CD4-positive, CD25-positive, alpha-beta regulatory T cell (primary cell): ENCODE measurements at regions not wholly inside any gene's neighbourhood (a gene's known extent, or its start where the extent isn't known, plus 50 kb on each side); places are given as distances from the start of the nearest gene placed in this dataset.

Source experiments
- ATAC-seq, 2 donors: fragments of 150-1000 bp; cut with Tn5 transposase; one replicate each; pipeline ENCODE4 v1.10.0; 2021; ENCODE audit warnings: low read depth in 2 of 2, moderate number of reproducible peaks in 2 of 2, moderate library complexity in 1 of 2
- DNase-seq, 3 donors: peaks; one replicate each; pipeline versions ENCODE4 v3.0.0 to v3.0.0-alpha.2; 2012 to 2022; ENCODE audit warnings: mixed read lengths in 1 of 3
- H3K27ac ChIP-seq: one replicate; pipeline ENCODE4 v1.7.0; 2013; ENCODE audit warnings: mild to moderate bottlenecking, low read length; ENCODE audit not compliant: insufficient read depth, poor library complexity, severe bottlenecking
- H3K27me3 ChIP-seq: one replicate; pipeline ENCODE4 v1.7.0; 2013; ENCODE audit warnings: low read length; ENCODE audit not compliant: control insufficient read depth, insufficient read depth
- H3K36me3 ChIP-seq: one replicate; pipeline ENCODE4 v1.7.0; 2013; ENCODE audit warnings: mild to moderate bottlenecking, low read length, moderate library complexity; ENCODE audit not compliant: control insufficient read depth, insufficient read depth
- H3K4me1 ChIP-seq: 2 replicates; pipeline ENCODE4 v1.7.0; 2013; ENCODE audit warnings: mild to moderate bottlenecking, low read length; ENCODE audit not compliant: insufficient read depth, control insufficient read depth, poor library complexity, severe bottlenecking
- H3K4me3 ChIP-seq: one replicate; pipeline ENCODE4 v1.7.0; 2013; ENCODE audit warnings: low read depth, mild to moderate bottlenecking, low read length, moderate library complexity
- H3K9me3 ChIP-seq, 2 experiments: 1 replicate in 1 of 2; 2 replicates in 1 of 2; pipeline ENCODE4 v1.7.0; 2013; ENCODE audit warnings: low read length in 2 of 2, mild to moderate bottlenecking in 1 of 2, moderate library complexity in 1 of 2; ENCODE audit not compliant: control insufficient read depth in 2 of 2
- H3K27ac Mint-ChIP-seq, 3 donors: one replicate each; pipeline ENCODE4 v1.8.0; 2020 to 2022; ENCODE audit warnings: mild to moderate bottlenecking in 3 of 3, mixed read lengths in 3 of 3, moderate library complexity in 2 of 3
- H3K27me3 Mint-ChIP-seq: one replicate; pipeline ENCODE4 v1.8.0; 2022; ENCODE audit warnings: mild to moderate bottlenecking, mixed read lengths
- H3K36me3 Mint-ChIP-seq: one replicate; pipeline ENCODE4 v1.8.0; 2020; ENCODE audit warnings: mixed read lengths
- H3K4me1 Mint-ChIP-seq, 4 donors: one replicate each; pipeline ENCODE4 v1.8.0; 2020 to 2022; ENCODE audit warnings: mixed read lengths in 4 of 4, mild to moderate bottlenecking in 1 of 4
- H3K4me3 Mint-ChIP-seq, 4 donors: one replicate each; pipeline ENCODE4 v1.8.0; 2020 to 2022; ENCODE audit warnings: mild to moderate bottlenecking in 4 of 4, mixed read lengths in 4 of 4, moderate library complexity in 3 of 4
- H3K9me3 Mint-ChIP-seq, 7 donors: one replicate each; pipeline ENCODE4 v1.8.0; 2020 to 2022; ENCODE audit warnings: mixed read lengths in 7 of 7, mild to moderate bottlenecking in 3 of 7, moderate library complexity in 2 of 7

GRCh38 chr22:27237080-27237741 lies 564.3 kb downstream of the MN1 start:
- Histone ChIP-seq H3K27me3 (no peaks in the 10 kb centered on the region), H3K4me3 (no peak overlapping the region), H3K36me3 (no peaks in the 10 kb centered on the region), H3K27ac (no peak overlapping the region), H3K4me1 (no peaks in the 10 kb centered on the region), H3K9me3 (no peaks in the 10 kb centered on the region)
- Mint-ChIP-seq H3K4me3 (no peak overlapping the region), H3K27ac (no peak overlapping the region), H3K36me3 (no peaks in the 10 kb centered on the region), H3K4me1 (no peaks in the 10 kb centered on the region), H3K27me3 (peaks cover 4% of the 10 kb centered on the region), H3K9me3 (peaks cover 0 to 2% (median 0%) of the 10 kb centered on the region in 7 donors)
- ATAC-seq, result no peak
- no peak for DNase-seq

- Histone ChIP-seq H3K36me3 (no peaks in the 10 kb centered on the region), H3K4me1 (no peaks in the 10 kb centered on the region), H3K9me3 (no peaks in the 10 kb centered on the region), H3K27ac (no peak overlapping the region), H3K27me3 (no peaks in the 10 kb centered on the region), H3K4me3 (no peak overlapping the region)
- Mint-ChIP-seq H3K9me3 (no peaks in the 10 kb centered on the region), H3K27me3 (peaks cover 4% of the 10 kb centered on the region), H3K36me3 (no peaks in the 10 kb centered on the region), H3K27ac (no peak overlapping the region), H3K4me3 (no peak overlapping the region), H3K4me1 (no peaks in the 10 kb centered on the region)
- no peak for DNase-seq
- ATAC-seq, result no peak
These were observed 562.5 kb downstream of the MN1 start for GRCh38 chr22:27238935-27239510.

DNA sequence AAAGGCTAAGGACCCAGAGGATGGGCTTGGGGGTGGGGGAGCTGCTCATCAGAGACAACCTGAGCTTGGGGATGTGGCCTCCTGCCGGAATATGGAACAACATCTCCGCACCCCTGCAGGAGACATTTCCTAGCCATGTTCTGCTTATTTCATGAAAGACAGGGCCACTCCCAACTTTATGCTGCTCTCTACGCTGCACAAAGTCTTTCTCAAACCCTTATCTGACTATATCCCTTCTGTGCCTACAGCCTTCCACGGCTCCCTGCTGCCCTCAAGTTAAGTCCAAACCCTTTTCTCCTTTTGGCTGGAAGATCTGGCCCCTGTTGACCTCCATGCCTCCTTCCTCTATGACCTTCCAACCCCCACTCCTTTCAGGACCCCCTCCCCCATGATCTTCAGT lies 562.0 kb downstream of the MN1 start:
- Mint-ChIP-seq H3K27ac (no peak overlapping the region), H3K36me3 (no peaks in the 10 kb centered on the region), H3K4me3 (no peak overlapping the region), H3K27me3 (peaks cover 4% of the 10 kb centered on the region), H3K4me1 (no peaks in the 10 kb centered on the region), H3K9me3 (no peaks in the 10 kb centered on the region)
- ATAC-seq, result no peak
- Histone ChIP-seq H3K36me3 (no peaks in the 10 kb centered on the region), H3K4me3 (no peak overlapping the region), H3K4me1 (no peaks in the 10 kb centered on the region), H3K9me3 (no peaks in the 10 kb centered on the region), H3K27ac (no peak overlapping the region), H3K27me3 (no peaks in the 10 kb centered on the region)
- no peak for DNase-seq

DNA sequence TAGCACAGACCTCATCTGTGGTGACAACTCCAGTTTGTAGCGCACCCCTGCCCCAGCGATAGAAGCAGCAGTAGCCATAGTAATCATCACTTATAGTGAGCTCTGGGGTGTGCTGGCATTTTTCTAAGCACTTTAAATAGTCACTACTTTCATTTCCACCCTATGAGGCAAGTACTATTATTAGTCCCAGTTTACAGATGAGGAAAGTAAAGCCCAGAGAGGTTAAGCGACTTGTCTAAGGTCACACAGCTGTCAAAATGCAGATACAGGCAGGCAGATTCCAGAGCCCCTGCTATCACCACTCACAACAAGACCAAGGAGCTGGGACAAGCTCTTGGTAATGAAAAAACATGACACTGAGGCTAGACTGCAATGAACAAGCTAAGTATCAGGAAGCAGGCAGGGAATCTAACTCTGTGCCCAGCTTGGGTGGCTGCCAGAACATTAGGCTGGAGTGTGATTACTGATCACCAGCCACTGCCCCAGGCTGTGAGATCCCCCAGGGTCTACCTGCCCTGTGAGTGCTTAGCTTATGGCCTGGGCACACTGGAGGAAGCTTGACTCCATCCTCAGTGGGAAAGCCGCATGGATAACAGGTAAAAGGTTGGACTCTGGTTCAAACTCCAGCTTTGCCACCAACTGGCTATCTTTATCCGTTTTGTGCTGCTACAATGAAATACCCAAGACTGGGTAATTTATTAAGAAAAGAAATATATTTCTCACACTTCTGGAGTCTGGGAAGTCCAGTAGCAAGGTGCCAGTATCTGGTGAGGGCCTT lies 561.1 kb downstream of the MN1 start:
- Histone ChIP-seq H3K4me1 (no peaks in the 10 kb centered on the region), H3K36me3 (no peaks in the 10 kb centered on the region), H3K4me3 (no peak overlapping the region), H3K27me3 (no peaks in the 10 kb centered on the region), H3K27ac (no peak overlapping the region), H3K9me3 (no peaks in the 10 kb centered on the region)
- Mint-ChIP-seq H3K4me1 (no peaks in the 10 kb centered on the region), H3K36me3 (no peaks in the 10 kb centered on the region), H3K9me3 (no peaks in the 10 kb centered on the region), H3K4me3 (no peak overlapping the region), H3K27ac (no peak overlapping the region), H3K27me3 (peaks cover 4% of the 10 kb centered on the region)
- DNase-seq (no peak), ATAC-seq (no peak)

DNA sequence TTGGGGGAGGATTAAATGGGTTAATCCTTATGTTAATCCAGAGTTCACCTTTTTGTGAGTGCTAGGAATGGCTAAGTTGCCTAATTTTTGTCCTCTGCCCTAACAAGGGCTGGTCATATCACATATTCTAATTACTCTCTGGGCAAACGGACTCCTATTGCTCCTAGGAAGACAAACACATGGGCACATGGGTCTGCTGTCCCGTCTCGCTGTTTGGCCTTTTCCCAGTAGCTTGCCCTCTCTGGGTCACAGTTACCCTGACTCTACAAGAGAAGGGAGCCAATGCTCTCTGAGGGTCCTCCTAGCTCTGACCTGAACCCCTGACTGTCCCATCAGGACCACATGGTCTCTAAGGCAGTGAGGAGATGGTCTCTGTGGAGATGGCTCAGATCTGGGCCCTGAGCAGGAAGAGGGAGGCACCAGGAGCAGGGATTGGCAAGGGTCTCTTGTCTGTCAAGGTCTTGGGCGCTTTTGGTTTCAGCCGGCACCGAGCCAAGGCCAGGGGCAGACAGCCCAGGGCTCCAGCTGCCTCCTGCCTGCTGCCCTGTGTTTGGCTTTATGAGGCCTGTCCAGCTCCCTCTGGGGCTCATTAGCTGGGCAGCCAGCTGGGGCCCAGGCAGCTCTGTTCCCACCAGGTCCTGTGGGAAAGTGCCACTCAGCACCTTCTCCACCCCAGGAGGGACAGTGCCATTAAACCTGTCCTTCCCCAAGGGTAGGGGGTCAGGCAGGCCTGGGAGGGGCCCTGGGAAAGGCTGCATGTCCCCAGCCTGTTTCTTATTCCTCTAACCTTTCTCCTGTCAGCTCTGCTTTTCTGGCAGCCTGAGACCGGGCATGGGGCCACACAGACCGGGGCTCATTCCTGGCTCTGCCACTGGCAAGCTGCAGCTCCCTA lies 559.9 kb downstream of the MN1 start:
- H3K4me1 ChIP-seq, result no peaks in the 10 kb centered on the region
- H3K4me3 ChIP-seq, result no peak overlapping the region
- H3K27ac Mint-ChIP-seq, result no peak overlapping the region
- ATAC-seq (no peak), DNase-seq (no peak)
- H3K27me3 Mint-ChIP-seq, result peaks cover 8% of the 10 kb centered on the region
- H3K9me3 Mint-ChIP-seq, result peaks cover 0 to 2% (median 0%) of the 10 kb centered on the region in 7 donors
- H3K27ac ChIP-seq, result no peak overlapping the region
- no peak overlapping the region for H3K4me3 Mint-ChIP-seq
- no peaks in the 10 kb centered on the region for H3K9me3 ChIP-seq
- no peaks in the 10 kb centered on the region for H3K36me3 ChIP-seq
- no peaks in the 10 kb centered on the region for H3K27me3 ChIP-seq
- no peaks in the 10 kb centered on the region for H3K36me3 Mint-ChIP-seq
- peaks cover 0 to 3% (median 0%) of the 10 kb centered on the region in 4 donors for H3K4me1 Mint-ChIP-seq

- no peaks in the 10 kb centered on the region for H3K9me3 ChIP-seq
- Mint-ChIP-seq H3K36me3 (no peaks in the 10 kb centered on the region), H3K9me3 (peaks cover 0 to 2% (median 0%) of the 10 kb centered on the region in 7 donors), H3K27ac (no peak overlapping the region), H3K4me1 (peaks cover 0 to 11% (median 0%) of the 10 kb centered on the region in 4 donors), H3K27me3 (peaks cover 8% of the 10 kb centered on the region), H3K4me3 (no peak overlapping the region)
- no peak overlapping the region for H3K4me3 ChIP-seq
- H3K27me3 ChIP-seq, result no peaks in the 10 kb centered on the region
- DNase-seq, result no peak
- no peak for ATAC-seq
- H3K36me3 ChIP-seq, result no peaks in the 10 kb centered on the region
- no peaks in the 10 kb centered on the region for H3K4me1 ChIP-seq
- no peak overlapping the region for H3K27ac ChIP-seq
These were observed 559.1 kb downstream of the MN1 start for GRCh38 chr22:27242474-27242873.

- Histone ChIP-seq H3K4me3 (no peak overlapping the region), H3K4me1 (no peaks in the 10 kb centered on the region), H3K9me3 (no peaks in the 10 kb centered on the region), H3K36me3 (no peaks in the 10 kb centered on the region), H3K27ac (no peak overlapping the region), H3K27me3 (no peaks in the 10 kb centered on the region)
- Mint-ChIP-seq H3K9me3 (peaks cover 0 to 2% (median 0%) of the 10 kb centered on the region in 7 donors), H3K4me3 (no peak overlapping the region), H3K36me3 (no peaks in the 10 kb centered on the region), H3K4me1 (peaks cover 0 to 16% (median 2%) of the 10 kb centered on the region in 4 donors), H3K27me3 (peaks cover 8% of the 10 kb centered on the region), H3K27ac (no peak overlapping the region)
- ATAC-seq (no peak), DNase-seq (no peak)
These were observed 558.5 kb downstream of the MN1 start for GRCh38 chr22:27242917-27243589.
